HG03175 (cell line): ENCODE measurements at regions not wholly inside any gene's neighbourhood (a gene's known extent, or its start where the extent isn't known, plus 50 kb on each side); places are given as distances from the start of the nearest gene placed in this dataset.

ENCODE experiments used
- ATAC-seq: cut with Tn5 transposase; IDR thresholded peaks from one replicate; pipeline ENCODE4 v1.9.1; 2021; ENCODE audit warnings: mild to moderate bottlenecking, moderate library complexity; ENCODE audit not compliant: unreplicated experiment

GRCh38 chr2:216914491-216914890 is 54.6 kb upstream of the TNP1 start:
- ATAC-seq: no peak

- ATAC-seq: no peak
Observed at GRCh38 chr2:216911886-216912285, 52.0 kb upstream of the TNP1 start.

- no peak for ATAC-seq
Observed at GRCh38 chr2:216911008-216911407, 51.1 kb upstream of the TNP1 start.

- ATAC-seq: no peak
Observed at GRCh38 chr2:216909541-216910210, 49.8 kb upstream of the TNP1 start.
